HepG2 (cell line): ENCODE measurements at regions not wholly inside any gene's neighbourhood (a gene's known extent, or its start where the extent isn't known, plus 50 kb on each side); places are given as distances from the start of the nearest gene placed in this dataset.
A peak's percentile ranks its signal among the peaks of the same experiment; 100 is the strongest.

Source experiments
- ATAC-seq: fragments of 200-7000 bp; cut with Tn5 transposase; 3 replicates; pipeline ENCODE4 v1.9.1; 2020; ENCODE audit warnings: mild to moderate bottlenecking, moderate library complexity
- BruUV-seq: library from RNA; stranded (reverse); fragments of 400-500 nt; replicated peaks from 2 replicates; lab custom pipeline; 2021; lab: Mats Ljungman, UMichigan
- CTCF ChIA-PET: fragments of 300-600 bp; formaldehyde crosslinking; extraction: SDS; loops from one replicate; lab custom pipeline; 2021; ENCODE audit warnings: low total read pairs, inconsistent platforms, low intra/inter-chr PET ratio; lab: Yijun Ruan, JAX
- POLR2A ChIA-PET: fragments of 350-600 bp; sonication (Branson Sonifier 250); formaldehyde crosslinking; loops from one replicate; lab custom pipeline; 2020; ENCODE audit warnings: antibody characterized with exemption, inconsistent platforms; lab: Yijun Ruan, JAX
- DNase-seq: peaks from one replicate; pipeline ENCODE4 v3.0.0-alpha.2; 2015; ENCODE audit warnings: low spot score
- FAIRE-seq: peaks from 3 replicates; lab custom pipeline; 2011; peaks lifted over from hg19 to GRCh38; lab: Jason Lieb, UNC
- H2AFZ ChIP-seq: one replicate; pipeline ENCODE4 v1.6.1; 2011; ENCODE audit warnings: low read length, inconsistent platforms
- H3K27ac ChIP-seq: fragments of 300-600 bp; 3 replicates; pipeline ENCODE4 v1.8.0; 2011; ENCODE audit warnings: mixed run types, mild to moderate bottlenecking, mixed read lengths, low read length, inconsistent platforms; ENCODE audit not compliant: insufficient read depth; ENCODE audit errors: extremely low read length
- H3K27me3 ChIP-seq, 2 experiments: fragments of 200-600 bp in 1 of 2; 2 replicates in 1 of 2; 3 replicates in 1 of 2; pipeline versions ENCODE4 v1.6.0 to v1.8.0; 2011; ENCODE audit warnings: low read length in 2 of 2, mild to moderate bottlenecking in 2 of 2, moderate library complexity in 2 of 2, inconsistent platforms in 1 of 2; ENCODE audit not compliant: insufficient read depth in 2 of 2, control insufficient read depth in 1 of 2
- H3K36me3 ChIP-seq, 2 experiments: fragments of 200-600 bp in 1 of 2; replicated peaks in 1 of 2; 2 replicates in 1 of 2; 3 replicates in 1 of 2; pipeline versions ENCODE4 v1.5.1 to v1.8.0; 2011; ENCODE audit warnings: low read length in 2 of 2, inconsistent platforms in 1 of 2; ENCODE audit not compliant: insufficient read depth in 2 of 2, control insufficient read depth in 1 of 2
- H3K4me1 ChIP-seq: 2 replicates; pipeline ENCODE4 v1.5.1; 2012; ENCODE audit warnings: low read length, inconsistent platforms; ENCODE audit not compliant: insufficient read depth
- H3K4me2 ChIP-seq: 2 replicates; pipeline ENCODE4 v1.6.0; 2011; ENCODE audit warnings: low read depth, low read length, inconsistent platforms
- H3K4me3 ChIP-seq, 3 experiments: fragments of 200-600 bp in 1 of 3; sonication (generic), shearing (Covaris generic) in 1 of 3; replicated peaks in 1 of 3; 2 replicates each; pipeline ENCODE4 v1.5.1; 2011 to 2016; ENCODE audit warnings: low read length in 3 of 3, inconsistent platforms in 2 of 3, low read depth in 2 of 3, mild to moderate bottlenecking in 2 of 3, control low read depth in 1 of 3, mixed read lengths in 1 of 3; ENCODE audit not compliant: insufficient read depth in 1 of 3
- H3K79me2 ChIP-seq: one replicate; pipeline ENCODE4 v1.6.1; 2011; ENCODE audit warnings: low read length, inconsistent platforms; ENCODE audit not compliant: insufficient read depth
- H3K9ac ChIP-seq: 2 replicates; pipeline ENCODE4 v1.6.0; 2011; ENCODE audit warnings: mild to moderate bottlenecking, low read depth, low read length, inconsistent platforms; ENCODE audit not compliant: insufficient read depth
- H3K9me3 ChIP-seq: 2 replicates; pipeline ENCODE4 v1.5.1; 2012; ENCODE audit warnings: mild to moderate bottlenecking, low read length
- H4K20me1 ChIP-seq: 2 replicates; pipeline ENCODE4 v1.6.0; 2011; ENCODE audit warnings: inconsistent platforms, mild to moderate bottlenecking, low read length, moderate library complexity; ENCODE audit not compliant: insufficient read depth
- ATF7 ChIP-seq, 2 experiments: fragments of 450-650 bp in 1 of 2; sonication (generic) in 1 of 2; formaldehyde crosslinking in 1 of 2; IDR thresholded peaks; 2 replicates each; pipeline versions ENCODE4 v1.4.0 to v1.6.1; 2016 to 2020; ENCODE audit warnings: antibody characterized with exemption in 1 of 2, mild to moderate bottlenecking in 1 of 2, missing genetic modification reagents in 1 of 2
- BCL6 ChIP-seq: IDR thresholded peaks from 2 replicates; pipeline ENCODE4 v1.6.1; 2016; ENCODE audit warnings: missing genetic modification reagents, missing compliant biosample characterization
- BRCA1 ChIP-seq: sonication (generic); formaldehyde crosslinking; IDR thresholded peaks from 2 replicates; pipeline ENCODE4 v1.4.0; 2020; ENCODE audit warnings: missing genetic modification reagents
- CCAR2 ChIP-seq: fragments of 200-400 bp; formaldehyde crosslinking; optimal IDR thresholded peaks from 2 replicates; pipeline ENCODE3; 2018; ENCODE audit warnings: low read depth, mild to moderate bottlenecking, low read length, moderate library complexity
- FOXK2 ChIP-seq: fragments of 450-650 bp; IDR thresholded peaks from 2 replicates; pipeline ENCODE4 v1.6.1; 2016
- FOXP1 ChIP-seq, 2 experiments: fragments of 450-650 bp in 1 of 2; IDR thresholded peaks; 2 replicates each; pipeline ENCODE4 v1.6.1; 2017 to 2018; ENCODE audit warnings: antibody characterized with exemption in 1 of 2
- GZF1 ChIP-seq: sonication (generic); formaldehyde crosslinking; IDR thresholded peaks from 2 replicates; pipeline ENCODE4 v1.5.1; 2020; ENCODE audit warnings: mild to moderate bottlenecking, missing genetic modification reagents
- KDM2A ChIP-seq: sonication (generic); formaldehyde crosslinking; IDR thresholded peaks from 2 replicates; pipeline ENCODE4 v1.4.0; 2020; ENCODE audit warnings: low read depth, missing genetic modification reagents, borderline replicate concordance
- MLLT10 ChIP-seq: sonication (generic); formaldehyde crosslinking; IDR thresholded peaks from 2 replicates; pipeline ENCODE4 v1.4.0; 2020; ENCODE audit warnings: missing genetic modification reagents
- PAWR ChIP-seq: sonication (generic); formaldehyde crosslinking; IDR thresholded peaks from 2 replicates; pipeline ENCODE4 v1.4.0; 2020; ENCODE audit warnings: missing genetic modification reagents, mild to moderate bottlenecking, borderline replicate concordance
- PHB2 ChIP-seq: fragments of 450-650 bp; IDR thresholded peaks from 2 replicates; pipeline ENCODE4 v1.6.1; 2018; ENCODE audit not compliant: partially characterized antibody
- PLRG1 ChIP-seq: fragments of 450-650 bp; conservative IDR thresholded peaks from 2 replicates; pipeline ENCODE4 v1.6.1; 2016
- SOX6 ChIP-seq, 2 experiments: fragments of 450-650 bp in 1 of 2; sonication (generic) in 1 of 2; formaldehyde crosslinking in 1 of 2; IDR thresholded peaks; 2 replicates each; pipeline versions ENCODE4 v1.4.0 to v1.6.1; 2017 to 2020; ENCODE audit warnings: antibody characterized with exemption in 1 of 2, mild to moderate bottlenecking in 1 of 2, missing genetic modification reagents in 1 of 2
- WGBS: methylation state at CpG from one replicate; pipeline ENCODE4 v1.1.6; 2017; ENCODE audit warnings: low lambda C conversion rate; 5-methylcytosine and 5-hydroxymethylcytosine counted together
- in situ Hi-C: cut with HindIII; loops from 2 replicates; pipeline ENCODE4 v1.10.0; 2017; ENCODE audit warnings: low pct_unique_long_range_greater_than_20kb; ENCODE audit not compliant: extremely low pct_ligation_motif_present
- intact Hi-C: fragments of 100-400 bp; cut with micrococcal nuclease; formaldehyde crosslinking; loops from one replicate; pipeline ENCODE4 v1.10.0; 2022; ENCODE audit not compliant: unreplicated experiment
- TF ChIP-seq, protein P1 (sequence below): fragments of 450-650 bp; IDR thresholded peaks from 2 replicates; pipeline ENCODE4 v1.6.1; 2016
- TF ChIP-seq, protein P2 (sequence below): sonication (generic); formaldehyde crosslinking; IDR thresholded peaks from 2 replicates; pipeline ENCODE4 v1.5.0; 2020; ENCODE audit warnings: mild to moderate bottlenecking, missing genetic modification reagents

GRCh38 chr5:2669913-2670312 is 81.6 kb downstream of the IRX2 start:
- in situ Hi-C loops = no loop called here

GRCh38 chr5:2669259-2669658 is 82.2 kb downstream of the IRX2 start:
- H3K79me2 ChIP-seq = no peaks in the 10 kb centered on the region
- FAIRE-seq = no peak
- WGBS = 28% methylated on average over 4 of the region's 4 CpGs
- intact Hi-C loops (no loop called here), in situ Hi-C loops (no loop called here)
- no peak overlapping the region for H3K4me2 ChIP-seq
- peaks cover 0 to 41% of the 10 kb centered on the region in 2 experiments; a peak in 2 of 5 replicates for H3K27me3 ChIP-seq
- no peaks in the 10 kb centered on the region for H3K36me3 ChIP-seq
- BruUV-seq = no TSS peak
- H4K20me1 ChIP-seq = no peaks in the 10 kb centered on the region
- no peak overlapping the region for H3K4me3 ChIP-seq
- no peak for DNase-seq
- ATAC-seq = no peak
- H3K9ac ChIP-seq = no peak overlapping the region
- CTCF ChIA-PET = no interaction called here
- no peak overlapping the region for H2AFZ ChIP-seq
- no peaks in the 10 kb centered on the region for H3K9me3 ChIP-seq
- H3K4me1 ChIP-seq = no peaks in the 10 kb centered on the region
- POLR2A ChIA-PET = no interaction called here
- H3K27ac ChIP-seq = no peak overlapping the region
- TF ChIP-seq, protein P1, sequence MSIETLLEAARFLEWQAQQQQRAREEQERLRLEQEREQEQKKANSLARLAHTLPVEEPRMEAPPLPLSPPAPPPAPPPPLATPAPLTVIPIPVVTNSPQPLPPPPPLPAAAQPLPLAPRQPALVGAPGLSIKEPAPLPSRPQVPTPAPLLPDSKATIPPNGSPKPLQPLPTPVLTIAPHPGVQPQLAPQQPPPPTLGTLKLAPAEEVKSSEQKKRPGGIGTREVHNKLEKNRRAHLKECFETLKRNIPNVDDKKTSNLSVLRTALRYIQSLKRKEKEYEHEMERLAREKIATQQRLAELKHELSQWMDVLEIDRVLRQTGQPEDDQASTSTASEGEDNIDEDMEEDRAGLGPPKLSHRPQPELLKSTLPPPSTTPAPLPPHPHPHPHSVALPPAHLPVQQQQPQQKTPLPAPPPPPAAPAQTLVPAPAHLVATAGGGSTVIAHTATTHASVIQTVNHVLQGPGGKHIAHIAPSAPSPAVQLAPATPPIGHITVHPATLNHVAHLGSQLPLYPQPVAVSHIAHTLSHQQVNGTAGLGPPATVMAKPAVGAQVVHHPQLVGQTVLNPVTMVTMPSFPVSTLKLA = peak; percentile 60; the same call in 1 of the 2 replicates
- no peak for TF ChIP-seq BRCA1 (CRISPR knock-in tag)
- TF ChIP-seq BCL6 (CRISPR knock-in tag) = no peak
- TF ChIP-seq SOX6 (IDR thresholded peaks at IDR 0.05) = peak; percentile 53; the same call in 1 of the 2 replicates
- no peak for TF ChIP-seq SOX6 (CRISPR knock-in tag; IDR thresholded peaks at IDR 0.05)
- TF ChIP-seq PLRG1 = 0 out of 2 replicates have a peak, but pooled peaks have one; percentile 70
- no peak for TF ChIP-seq KDM2A (CRISPR knock-in tag)
- TF ChIP-seq, protein P2, sequence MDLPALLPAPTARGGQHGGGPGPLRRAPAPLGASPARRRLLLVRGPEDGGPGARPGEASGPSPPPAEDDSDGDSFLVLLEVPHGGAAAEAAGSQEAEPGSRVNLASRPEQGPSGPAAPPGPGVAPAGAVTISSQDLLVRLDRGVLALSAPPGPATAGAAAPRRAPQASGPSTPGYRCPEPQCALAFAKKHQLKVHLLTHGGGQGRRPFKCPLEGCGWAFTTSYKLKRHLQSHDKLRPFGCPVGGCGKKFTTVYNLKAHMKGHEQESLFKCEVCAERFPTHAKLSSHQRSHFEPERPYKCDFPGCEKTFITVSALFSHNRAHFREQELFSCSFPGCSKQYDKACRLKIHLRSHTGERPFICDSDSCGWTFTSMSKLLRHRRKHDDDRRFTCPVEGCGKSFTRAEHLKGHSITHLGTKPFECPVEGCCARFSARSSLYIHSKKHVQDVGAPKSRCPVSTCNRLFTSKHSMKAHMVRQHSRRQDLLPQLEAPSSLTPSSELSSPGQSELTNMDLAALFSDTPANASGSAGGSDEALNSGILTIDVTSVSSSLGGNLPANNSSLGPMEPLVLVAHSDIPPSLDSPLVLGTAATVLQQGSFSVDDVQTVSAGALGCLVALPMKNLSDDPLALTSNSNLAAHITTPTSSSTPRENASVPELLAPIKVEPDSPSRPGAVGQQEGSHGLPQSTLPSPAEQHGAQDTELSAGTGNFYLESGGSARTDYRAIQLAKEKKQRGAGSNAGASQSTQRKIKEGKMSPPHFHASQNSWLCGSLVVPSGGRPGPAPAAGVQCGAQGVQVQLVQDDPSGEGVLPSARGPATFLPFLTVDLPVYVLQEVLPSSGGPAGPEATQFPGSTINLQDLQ (CRISPR knock-in tag) = no peak
- TF ChIP-seq PAWR = no peak
- peak; percentile 11; the same call in 1 of the 2 replicates for TF ChIP-seq ATF7 (IDR thresholded peaks at IDR 0.05)
- no peak for TF ChIP-seq ATF7 (CRISPR knock-in tag; IDR thresholded peaks at IDR 0.05)
- 0 out of 2 replicates have a peak, but pooled peaks have one; percentile 5 for TF ChIP-seq FOXK2
- peak; percentile 54 for TF ChIP-seq PHB2
- TF ChIP-seq FOXP1 (IDR thresholded peaks at IDR 0.05) = peak; percentile 28; the same call in 1 of the 2 replicates
- TF ChIP-seq FOXP1 (CRISPR knock-in tag; IDR thresholded peaks at IDR 0.05) = no peak
- TF ChIP-seq CCAR2 = no peak

More at GRCh38 chr5:2669913-2670312, 81.6 kb downstream of the IRX2 start:
- no peak overlapping the region for H3K9ac ChIP-seq
- CTCF ChIA-PET = no interaction called here
- no peak overlapping the region for H2AFZ ChIP-seq
- no peaks in the 10 kb centered on the region for H3K79me2 ChIP-seq
- FAIRE-seq (no peak), ATAC-seq (no peak), DNase-seq (no peak)
- POLR2A ChIA-PET = no interaction called here
- no peaks in the 10 kb centered on the region for H3K4me1 ChIP-seq
- 20% methylated on average over 7 of the region's 16 CpGs for WGBS
- no peak overlapping the region for H3K4me2 ChIP-seq
- H3K27ac ChIP-seq = no peak overlapping the region
- TF ChIP-seq GZF1 = no peak
- no peak for TF ChIP-seq MLLT10 (CRISPR knock-in tag)
- intact Hi-C loops = no loop called here
- peaks cover 0 to 41% of the 10 kb centered on the region in 2 experiments; a peak in 2 of 5 replicates for H3K27me3 ChIP-seq
- no peaks in the 10 kb centered on the region for H4K20me1 ChIP-seq
- no peaks in the 10 kb centered on the region for H3K36me3 ChIP-seq
- BruUV-seq = no TSS peak
- no peaks in the 10 kb centered on the region for H3K9me3 ChIP-seq
- no peak overlapping the region for H3K4me3 ChIP-seq
